SK-N-SH (cell line): ENCODE measurements at regions not wholly inside any gene's neighbourhood (a gene's known extent, or its start where the extent isn't known, plus 50 kb on each side); places are given as distances from the start of the nearest gene placed in this dataset.

Experiments used
- JUND ChIP-seq: IDR thresholded peaks from 2 replicates; pipeline ENCODE4 v1.4.0; 2012
- YY1 ChIP-seq: IDR thresholded peaks from 2 replicates; pipeline ENCODE4 v1.4.0; 2012; ENCODE audit warnings: low read depth, mild to moderate bottlenecking

GRCh38 chr10:123395906-123396305, 241.7 kb downstream of the BUB3 start:
- no peak for TF ChIP-seq JUND
- no peak for TF ChIP-seq YY1
